ENCODE measurements at regions not wholly inside any gene's neighbourhood (a gene's known extent, or its start where the extent isn't known, plus 50 kb on each side); places are given as distances from the start of the nearest gene placed in this dataset.
"Not testable (repeated sequence)": the region's sequence is repeated elsewhere in the genome, so short reads cannot be mapped to it uniquely, and the experiment has no call there.

- no peak for DNase-seq
- Histone ChIP-seq H3K9me3 (no peaks in the 10 kb centered on the region), H3K27ac (no peak overlapping the region), H3K27me3 (no peaks in the 10 kb centered on the region), H3K4me3 (no peak overlapping the region), H3K36me3 (no peaks in the 10 kb centered on the region), H3K4me1 (ENCODE audit: insufficient read depth) (no peaks in the 10 kb centered on the region)
- TF ChIP-seq CTCF (IDR thresholded peaks at IDR 0.05) = no peak
- TF ChIP-seq POLR2A (IDR thresholded peaks at IDR 0.05) = no peak
- no peak for TF ChIP-seq EP300 (IDR thresholded peaks at IDR 0.05)
- WGBS, 3 donors = 96 to 97% (median 96%) methylated on average over 5 of the region's 5 CpGs
- intact Hi-C loops (cut with DNase I) = no loop called here
Observed at GRCh38 chr2:47626664-47627063, 55.9 kb upstream of the KCNK12 start.

GRCh38 chr2:47623140-47623539 lies 52.4 kb upstream of the KCNK12 start:
- H3K36me3 ChIP-seq; DNase-seq; intact Hi-C loops (cut with DNase I); H3K27ac ChIP-seq; H3K9me3 ChIP-seq; H3K4me1 ChIP-seq (ENCODE audit: insufficient read depth); H3K4me3 ChIP-seq; H3K27me3 ChIP-seq: not testable (repeated sequence)
- 79 to 84% (median 81%) methylated on average over 1 of the region's 1 CpG for WGBS, 3 donors

- H3K27me3 ChIP-seq = no peaks in the 10 kb centered on the region
- H3K27ac ChIP-seq = no peak overlapping the region
- WGBS, 3 donors = 65 to 77% (median 71%) methylated on average over 6 of the region's 6 CpGs
- no peak overlapping the region for H3K4me3 ChIP-seq
- H3K36me3 ChIP-seq = no peaks in the 10 kb centered on the region
- H3K4me1 ChIP-seq (ENCODE audit: insufficient read depth) = no peaks in the 10 kb centered on the region
- DNase-seq = no peak
- intact Hi-C loops (cut with DNase I) = no loop called here
- TF ChIP-seq EP300 (IDR thresholded peaks at IDR 0.05) (no peak), POLR2A (IDR thresholded peaks at IDR 0.05) (no peak), CTCF (IDR thresholded peaks at IDR 0.05) (no peak)
- H3K9me3 ChIP-seq = no peaks in the 10 kb centered on the region
Observed at GRCh38 chr2:47620770-47621437, 50.1 kb upstream of the KCNK12 start.
